ENCODE measurements at regions not wholly inside any gene's neighbourhood (a gene's known extent, or its start where the extent isn't known, plus 50 kb on each side); places are given as distances from the start of the nearest gene placed in this dataset.

GRCh38 chr5:141778683-141779082 is 96.7 kb upstream of the ARAP3 start:
- no peak overlapping the region for H2BK20ac ChIP-seq (ENCODE audit: low read length)
- 77% methylated on average over 4 of the region's 4 CpGs; no CpG with 5 or more reads in 1 of the 2 experiments for WGBS, 2 experiments (ENCODE audit: extremely low coverage in 1 of 2, insufficient coverage in 1 of 2, insufficient read length in 1 of 2, insufficient replicate concordance in 2 of 2, low coverage in 1 of 2, low lambda C conversion rate in 2 of 2, missing lambda C conversion rate in 1 of 2)
- CTCF ChIA-PET (ENCODE audit: partially characterized antibody): interaction anchor here (0.9 to 5.7 kb wide), 15 partner anchors 10 to 181 kb away, joined by 3 to 41 read pairs (median 6); partner anchors contain the start of gene PCDH1

More at GRCh38 chr5:141778683-141779082, 96.7 kb upstream of the ARAP3 start:
- Histone ChIP-seq H2BK5ac (ENCODE audit: low read depth, low read length) (no peak overlapping the region), H4K91ac (replicated peaks; ENCODE audit: insufficient read length, low read length) (no peak overlapping the region), H3K23me2 (ENCODE audit: low read depth, low read length) (no peaks in the 10 kb centered on the region; the same call in 1 of the 2 replicates), H3K27ac (ENCODE audit: low read depth, low read length) (no peak overlapping the region), H3K79me1 (ENCODE audit: low read depth, low read length) (no peaks in the 10 kb centered on the region), H2BK12ac (ENCODE audit: low read depth, low read length) (no peak overlapping the region), H3K4me2 (ENCODE audit: insufficient read depth in 1 of 2, low read depth in 2 of 2, low read length in 2 of 2) (no peak overlapping the region), H3K4ac (replicated peaks; ENCODE audit: insufficient read length, low read depth, low read length) (no peak overlapping the region), H3K9me3 (ENCODE audit: insufficient read depth in 2 of 2, low read depth in 1 of 2, low read length in 1 of 2) (no peaks in the 10 kb centered on the region), H3K56ac (replicated peaks; ENCODE audit: insufficient read length, low read depth, low read length) (no peak overlapping the region), H2BK120ac (replicated peaks; ENCODE audit: low read depth, low read length) (no peak overlapping the region), H4K8ac (ENCODE audit: extremely low read depth, insufficient read depth, low read length) (no peak overlapping the region), H3K79me2 (ENCODE audit: control insufficient read depth in 1 of 2, insufficient read depth in 2 of 2, low read length in 2 of 2) (no peaks in the 10 kb centered on the region), H3K14ac (ENCODE audit: insufficient read length) (no peak overlapping the region), H3K36me3 (ENCODE audit: control insufficient read depth in 2 of 4, insufficient read depth in 4 of 4, low read length in 3 of 4) (no peaks in the 10 kb centered on the region), H3K18ac (ENCODE audit: extremely low read depth, low read length) (no peak overlapping the region), H3K4me1 (replicated peaks in 1 of 4; ENCODE audit: control insufficient read depth in 3 of 4, insufficient read depth in 4 of 4, low read length in 3 of 4) (peaks cover 0 to 14% (median 8%) of the 10 kb centered on the region in 4 experiments; a peak in 6 of 7 replicates), H2AFZ (ENCODE audit: low read length) (no peak overlapping the region), H3K9ac (replicated peaks in 1 of 4; ENCODE audit: extremely low read depth in 1 of 4, low read depth in 3 of 4, low read length in 3 of 4) (no peak overlapping the region), H3K23ac (ENCODE audit: insufficient read length) (no peak overlapping the region), H4K20me1 (replicated peaks in 1 of 2; ENCODE audit: control insufficient read depth in 1 of 2, insufficient read depth in 2 of 2, low read length in 2 of 2) (no peaks in the 10 kb centered on the region), H3K4me3 (ENCODE audit: extremely low read depth in 1 of 4, insufficient read depth in 2 of 4, low read depth in 3 of 4, low read length in 4 of 4) (no peak overlapping the region), H4K5ac (ENCODE audit: insufficient read length, low read depth, low read length) (no peak overlapping the region), H2AK5ac (ENCODE audit: low read depth, low read length) (no peak overlapping the region), H2BK15ac (ENCODE audit: low read length) (no peak overlapping the region; the same call in 1 of the 2 replicates), H3K27me3 (replicated peaks in 1 of 4; ENCODE audit: control insufficient read depth in 3 of 4, extremely low read depth in 1 of 4, insufficient read depth in 3 of 4, low read length in 3 of 4) (no peaks in the 10 kb centered on the region)
- TF ChIP-seq YY1 (IDR thresholded peaks at IDR 0.05; ENCODE audit: low read depth, low read length): no peak
- TF ChIP-seq NANOG (IDR thresholded peaks at IDR 0.05; ENCODE audit: insufficient read depth, low read depth, low read length, poor library complexity, severe bottlenecking): no peak
- TF ChIP-seq CTBP2 (IDR thresholded peaks at IDR 0.05; ENCODE audit: borderline replicate concordance, insufficient read depth, insufficient read length, low read length): no peak
- no peak for TF ChIP-seq EZH2 (IDR thresholded peaks at IDR 0.05; ENCODE audit: low read depth, low read length, severe bottlenecking)
- TF ChIP-seq BRCA1 (IDR thresholded peaks at IDR 0.05; ENCODE audit: low read depth, low read length): no peak
- no peak for TF ChIP-seq RAD21 (IDR thresholded peaks at IDR 0.05 in 1 of 2, conservative IDR thresholded peaks at IDR 0.05 in 1 of 2; ENCODE audit: low read depth in 2 of 2, low read length in 2 of 2)
- TF ChIP-seq TAF7 (optimal IDR thresholded peaks at IDR 0.05; ENCODE audit: borderline replicate concordance, low read depth, low read length): no peak
- DNase-seq (ENCODE audit: low read depth in 1 of 2, low spot score in 2 of 2) (no peak), FAIRE-seq (no peak)
- POLR2A ChIA-PET (ENCODE audit: partially characterized antibody): interaction anchor here (0.9 to 1.9 kb wide), 4 partner anchors 9 to 36 kb away, joined by 3 to 7 read pairs (median 4); no protein-coding TSS in a partner anchor

Measured in H1 (cell line).